HepG2 (cell line): ENCODE measurements at regions not wholly inside any gene's neighbourhood (a gene's known extent, or its start where the extent isn't known, plus 50 kb on each side); places are given as distances from the start of the nearest gene placed in this dataset.

Experiments
- AKAP8 ChIP-seq: sonication (generic); formaldehyde crosslinking; IDR thresholded peaks from 2 replicates; pipeline ENCODE4 v1.5.1; 2020; ENCODE audit warnings: mild to moderate bottlenecking, missing genetic modification reagents
- CCAR2 ChIP-seq: fragments of 200-400 bp; formaldehyde crosslinking; optimal IDR thresholded peaks from 2 replicates; pipeline ENCODE3; 2018; ENCODE audit warnings: low read depth, mild to moderate bottlenecking, low read length, moderate library complexity
- CEBPB ChIP-seq: IDR thresholded peaks from 2 replicates; pipeline ENCODE4 v1.6.1; 2011; ENCODE audit warnings: low read depth, low read length, improper control_type of control experiment, borderline replicate concordance
- FOXP1 ChIP-seq, 2 experiments: fragments of 450-650 bp in 1 of 2; IDR thresholded peaks; 2 replicates each; pipeline ENCODE4 v1.6.1; 2017 to 2018; ENCODE audit warnings: antibody characterized with exemption in 1 of 2
- NR2F1 ChIP-seq, 2 experiments: fragments of 450-650 bp in 1 of 2; formaldehyde crosslinking in 1 of 2; IDR thresholded peaks; 2 replicates each; pipeline versions ENCODE4 v1.5.0 to v1.6.1; 2016 to 2020; ENCODE audit warnings: mild to moderate bottlenecking in 1 of 2, missing compliant biosample characterization in 1 of 2, missing genetic modification reagents in 1 of 2, moderate library complexity in 1 of 2
- POLR2A ChIP-seq, 2 experiments: IDR thresholded peaks; 2 replicates each; pipeline ENCODE4 v1.6.1; 2011; ENCODE audit warnings: low read depth in 2 of 2, low read length in 2 of 2, mild to moderate bottlenecking in 1 of 2, moderate library complexity in 1 of 2; ENCODE audit not compliant: insufficient read depth in 1 of 2
- SRF ChIP-seq: IDR thresholded peaks from 2 replicates; pipeline ENCODE4 v1.6.1; 2011; ENCODE audit warnings: mild to moderate bottlenecking, low read depth, low read length, moderate library complexity
- YY1 ChIP-seq: IDR thresholded peaks from 2 replicates; pipeline ENCODE4 v1.6.1; 2011; ENCODE audit warnings: low read length, low read depth, moderate library complexity, mild to moderate bottlenecking; ENCODE audit not compliant: insufficient read depth, insufficient replicate concordance
- ZNF547 ChIP-seq: sonication (generic); formaldehyde crosslinking; IDR thresholded peaks from 2 replicates; pipeline ENCODE4 v1.5.1; 2020; ENCODE audit warnings: mild to moderate bottlenecking, missing genetic modification reagents
- ZSCAN25 ChIP-seq: sonication (generic); formaldehyde crosslinking; IDR thresholded peaks from 2 replicates; pipeline ENCODE4 v1.8.0; 2022; ENCODE audit warnings: mild to moderate bottlenecking, missing genetic modification reagents
- TF ChIP-seq, protein P1 (sequence below): sonication (generic); formaldehyde crosslinking; IDR thresholded peaks from 2 replicates; pipeline ENCODE4 v1.5.0; 2020; ENCODE audit warnings: mild to moderate bottlenecking, missing genetic modification reagents, moderate library complexity
- TF ChIP-seq, protein P2 (sequence below): sonication (generic); formaldehyde crosslinking; IDR thresholded peaks from 2 replicates; pipeline ENCODE4 v1.4.0; 2020; ENCODE audit warnings: missing genetic modification reagents

DNA sequence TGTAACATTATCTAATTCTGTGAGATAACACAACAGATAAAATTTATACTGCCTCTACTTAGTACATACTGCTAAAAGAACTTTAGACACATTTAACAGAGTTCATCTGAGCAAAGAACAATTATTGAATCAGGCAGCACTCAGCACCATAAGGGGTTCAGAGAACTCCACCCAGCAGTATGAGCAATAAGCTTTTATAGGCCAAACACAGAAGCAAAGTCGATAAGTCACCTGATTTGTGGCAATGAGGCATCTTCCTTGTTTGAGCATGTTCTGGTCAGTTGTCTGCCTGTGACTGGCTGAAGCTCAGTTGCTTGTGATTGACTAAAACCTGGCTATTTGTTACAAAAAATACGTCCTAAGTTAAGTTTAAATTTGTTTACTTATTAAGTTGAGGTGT is 746.1 kb upstream of the DDX18 start:
- no peak for TF ChIP-seq NR2F1 (CRISPR knock-in tag; IDR thresholded peaks at IDR 0.05)
- no peak for TF ChIP-seq CEBPB
- TF ChIP-seq AKAP8 (CRISPR knock-in tag) = no peak
- no peak for TF ChIP-seq SRF
- TF ChIP-seq ZNF547 (CRISPR knock-in tag) = no peak
- no peak for TF ChIP-seq YY1
- TF ChIP-seq, protein P1, sequence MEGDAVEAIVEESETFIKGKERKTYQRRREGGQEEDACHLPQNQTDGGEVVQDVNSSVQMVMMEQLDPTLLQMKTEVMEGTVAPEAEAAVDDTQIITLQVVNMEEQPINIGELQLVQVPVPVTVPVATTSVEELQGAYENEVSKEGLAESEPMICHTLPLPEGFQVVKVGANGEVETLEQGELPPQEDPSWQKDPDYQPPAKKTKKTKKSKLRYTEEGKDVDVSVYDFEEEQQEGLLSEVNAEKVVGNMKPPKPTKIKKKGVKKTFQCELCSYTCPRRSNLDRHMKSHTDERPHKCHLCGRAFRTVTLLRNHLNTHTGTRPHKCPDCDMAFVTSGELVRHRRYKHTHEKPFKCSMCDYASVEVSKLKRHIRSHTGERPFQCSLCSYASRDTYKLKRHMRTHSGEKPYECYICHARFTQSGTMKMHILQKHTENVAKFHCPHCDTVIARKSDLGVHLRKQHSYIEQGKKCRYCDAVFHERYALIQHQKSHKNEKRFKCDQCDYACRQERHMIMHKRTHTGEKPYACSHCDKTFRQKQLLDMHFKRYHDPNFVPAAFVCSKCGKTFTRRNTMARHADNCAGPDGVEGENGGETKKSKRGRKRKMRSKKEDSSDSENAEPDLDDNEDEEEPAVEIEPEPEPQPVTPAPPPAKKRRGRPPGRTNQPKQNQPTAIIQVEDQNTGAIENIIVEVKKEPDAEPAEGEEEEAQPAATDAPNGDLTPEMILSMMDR (CRISPR knock-in tag) = no peak
- no peak for TF ChIP-seq ZSCAN25
- TF ChIP-seq FOXP1 (IDR thresholded peaks at IDR 0.05) = no peak
- TF ChIP-seq FOXP1 (CRISPR knock-in tag; IDR thresholded peaks at IDR 0.05) = no peak
- no peak for TF ChIP-seq CCAR2
- TF ChIP-seq, protein P2, sequence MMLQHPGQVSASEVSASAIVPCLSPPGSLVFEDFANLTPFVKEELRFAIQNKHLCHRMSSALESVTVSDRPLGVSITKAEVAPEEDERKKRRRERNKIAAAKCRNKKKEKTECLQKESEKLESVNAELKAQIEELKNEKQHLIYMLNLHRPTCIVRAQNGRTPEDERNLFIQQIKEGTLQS (CRISPR knock-in tag) = no peak
- no peak for TF ChIP-seq POLR2A (IDR thresholded peaks at IDR 0.05; ENCODE audit: insufficient read depth in 1 of 2, low read depth in 2 of 2, low read length in 2 of 2)
